ENCODE measurements at regions not wholly inside any gene's neighbourhood (a gene's known extent, or its start where the extent isn't known, plus 50 kb on each side); places are given as distances from the start of the nearest gene placed in this dataset.
A peak's percentile ranks its signal among the peaks of the same experiment; 100 is the strongest.

DNA sequence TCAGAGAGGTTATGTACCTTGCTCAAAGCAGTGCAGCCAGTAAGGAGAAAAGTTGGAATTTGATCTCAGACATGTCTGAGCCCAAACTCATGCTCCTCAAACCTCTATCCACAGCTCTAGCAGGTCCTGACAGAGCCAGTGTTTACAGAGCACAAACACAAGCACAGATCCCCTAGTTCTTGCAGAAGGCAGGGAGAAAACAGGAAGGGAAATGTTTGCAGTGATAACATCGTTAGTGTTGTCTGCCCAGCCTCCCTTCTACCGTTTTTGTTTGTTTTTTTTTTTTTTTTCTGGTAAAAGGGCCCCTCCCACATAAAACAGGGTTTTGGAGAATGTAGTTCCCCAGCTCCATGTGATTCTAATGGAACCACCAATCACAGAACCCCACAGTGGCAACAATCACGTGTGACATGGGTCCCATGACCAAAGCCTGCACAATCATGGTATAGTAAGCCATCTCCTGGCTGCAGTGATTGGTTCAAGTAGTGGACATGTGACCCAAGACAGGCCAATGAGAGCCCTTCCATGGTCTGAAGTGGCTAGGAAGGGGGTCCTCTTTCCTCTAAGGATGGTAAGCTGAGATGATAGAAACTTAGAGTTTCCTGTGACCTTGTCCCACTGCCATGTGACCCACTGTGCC, 513.4 kb downstream of the MED13L start:
- CTCF ChIA-PET, result interaction anchor here (0.6 to 3.4 kb wide), 3 partner anchors 11 to 1783 kb away, joined by 3 to 16 read pairs (median 5); no protein-coding TSS in a partner anchor
- POLR2A ChIA-PET, result no interaction called here
- DNase-seq (ENCODE audit: low read depth in 1 of 2, low spot score in 1 of 2), result peak in 1 of 2 experiments; percentile 82
- ATAC-seq, result peak; percentile 50 to 77; a peak in 4 of 6 replicates
- no peaks in the 10 kb centered on the region for H3K9me3 ChIP-seq
- H3K27ac ChIP-seq, result peak overlapping the region in 1 of 2 experiments; percentile 8; a peak in 1 of 6 replicates
- no peak for FAIRE-seq
- 9% methylated on average over 3 of the region's 3 CpGs for WGBS (ENCODE audit: missing lambda C conversion rate)
- TF ChIP-seq HEYL (CRISPR knock-in tag; IDR thresholded peaks at IDR 0.05), result no peak
- TF ChIP-seq, protein P1, sequence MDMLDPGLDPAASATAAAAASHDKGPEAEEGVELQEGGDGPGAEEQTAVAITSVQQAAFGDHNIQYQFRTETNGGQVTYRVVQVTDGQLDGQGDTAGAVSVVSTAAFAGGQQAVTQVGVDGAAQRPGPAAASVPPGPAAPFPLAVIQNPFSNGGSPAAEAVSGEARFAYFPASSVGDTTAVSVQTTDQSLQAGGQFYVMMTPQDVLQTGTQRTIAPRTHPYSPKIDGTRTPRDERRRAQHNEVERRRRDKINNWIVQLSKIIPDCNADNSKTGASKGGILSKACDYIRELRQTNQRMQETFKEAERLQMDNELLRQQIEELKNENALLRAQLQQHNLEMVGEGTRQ (IDR thresholded peaks at IDR 0.05), result peak; percentile 93
- no peak overlapping the region for H3K4me3 ChIP-seq
- H3K4me2 ChIP-seq, result peak overlapping the region; percentile 40
- H3K4me1 ChIP-seq, result peaks cover 18% of the 10 kb centered on the region; the same call in 2 of the 3 replicates

DNA sequence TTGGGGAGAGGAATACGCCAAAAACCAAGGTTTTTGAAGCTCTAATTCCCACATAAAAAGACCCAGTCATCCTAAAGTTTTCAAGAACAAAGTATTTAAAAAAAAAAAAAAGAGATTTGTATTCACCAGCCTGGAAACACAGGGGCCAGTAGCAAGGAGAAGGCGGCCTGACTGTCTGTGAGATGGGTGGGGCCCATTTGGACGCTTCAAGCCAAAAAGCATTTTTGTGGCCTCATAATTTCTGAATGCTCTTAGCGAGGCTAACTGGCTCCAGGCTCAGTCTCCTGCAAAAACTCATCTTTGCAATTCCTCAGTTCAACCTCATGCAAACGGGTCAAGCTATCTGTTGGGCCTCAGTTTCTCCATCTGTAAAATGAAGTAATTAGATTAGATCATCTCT, 514.1 kb downstream of the MED13L start:
- Histone ChIP-seq H3K27ac (peak overlapping the region in 1 of 2 experiments; percentile 8; a peak in 1 of 6 replicates), H3K4me2 (peak overlapping the region; percentile 40; the same call in 2 of the 3 replicates), H3K4me3 (no peak overlapping the region), H3K4me1 (peaks cover 18% of the 10 kb centered on the region; the same call in 2 of the 3 replicates), H3K9me3 (no peaks in the 10 kb centered on the region)
- DNase-seq (ENCODE audit: low read depth in 1 of 2, low spot score in 1 of 2) (no peak), FAIRE-seq (no peak), ATAC-seq (no peak)
- no peak for TF ChIP-seq EHF (CRISPR knock-in tag; IDR thresholded peaks at IDR 0.05)
- TF ChIP-seq, protein P2, sequence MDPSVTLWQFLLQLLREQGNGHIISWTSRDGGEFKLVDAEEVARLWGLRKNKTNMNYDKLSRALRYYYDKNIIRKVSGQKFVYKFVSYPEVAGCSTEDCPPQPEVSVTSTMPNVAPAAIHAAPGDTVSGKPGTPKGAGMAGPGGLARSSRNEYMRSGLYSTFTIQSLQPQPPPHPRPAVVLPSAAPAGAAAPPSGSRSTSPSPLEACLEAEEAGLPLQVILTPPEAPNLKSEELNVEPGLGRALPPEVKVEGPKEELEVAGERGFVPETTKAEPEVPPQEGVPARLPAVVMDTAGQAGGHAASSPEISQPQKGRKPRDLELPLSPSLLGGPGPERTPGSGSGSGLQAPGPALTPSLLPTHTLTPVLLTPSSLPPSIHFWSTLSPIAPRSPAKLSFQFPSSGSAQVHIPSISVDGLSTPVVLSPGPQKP (IDR thresholded peaks at IDR 0.05; ENCODE audit: low read depth, low read length), result no peak
- TF ChIP-seq ZSCAN20 (CRISPR knock-in tag; IDR thresholded peaks at IDR 0.05), result no peak
- TF ChIP-seq GATA3 (IDR thresholded peaks at IDR 0.05; ENCODE audit: borderline replicate concordance), result no peak
- no peak for TF ChIP-seq RNF2 (IDR thresholded peaks at IDR 0.05; ENCODE audit: borderline replicate concordance, low read depth)
- TF ChIP-seq, protein P3, sequence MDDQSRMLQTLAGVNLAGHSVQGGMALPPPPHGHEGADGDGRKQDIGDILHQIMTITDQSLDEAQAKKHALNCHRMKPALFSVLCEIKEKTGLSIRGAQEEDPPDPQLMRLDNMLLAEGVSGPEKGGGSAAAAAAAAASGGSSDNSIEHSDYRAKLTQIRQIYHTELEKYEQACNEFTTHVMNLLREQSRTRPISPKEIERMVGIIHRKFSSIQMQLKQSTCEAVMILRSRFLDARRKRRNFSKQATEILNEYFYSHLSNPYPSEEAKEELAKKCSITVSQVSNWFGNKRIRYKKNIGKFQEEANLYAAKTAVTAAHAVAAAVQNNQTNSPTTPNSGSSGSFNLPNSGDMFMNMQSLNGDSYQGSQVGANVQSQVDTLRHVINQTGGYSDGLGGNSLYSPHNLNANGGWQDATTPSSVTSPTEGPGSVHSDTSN (IDR thresholded peaks at IDR 0.05), result no peak
- TF ChIP-seq SREBF2 (IDR thresholded peaks at IDR 0.05), result no peak
- TF ChIP-seq HOXB13 (CRISPR knock-in tag; IDR thresholded peaks at IDR 0.05; ENCODE audit: low read depth), result no peak
- no peak for TF ChIP-seq PHF8 (IDR thresholded peaks at IDR 0.05; ENCODE audit: borderline replicate concordance, low read depth)
- no peak for TF ChIP-seq FOSL2 (IDR thresholded peaks at IDR 0.05)
- no peak for TF ChIP-seq FOSL2 (CRISPR knock-in tag; IDR thresholded peaks at IDR 0.05)
- TF ChIP-seq HOXA7 (CRISPR knock-in tag; IDR thresholded peaks at IDR 0.05), result no peak
- no peak for TF ChIP-seq SMC3 (IDR thresholded peaks at IDR 0.05)
- no peak for TF ChIP-seq JUNB (IDR thresholded peaks at IDR 0.05)
- TF ChIP-seq HOXB5 (CRISPR knock-in tag; IDR thresholded peaks at IDR 0.05), result no peak
- no peak for TF ChIP-seq TFCP2L1 (CRISPR knock-in tag; IDR thresholded peaks at IDR 0.05)
- TF ChIP-seq NFE2L2 (conservative IDR thresholded peaks at IDR 0.05; ENCODE audit: low read length), result no peak
- no peak for TF ChIP-seq FOXS1 (CRISPR knock-in tag; IDR thresholded peaks at IDR 0.05)
- CTCF ChIA-PET, result interaction anchor here (0.5 to 3.4 kb wide), 2 partner anchors 10 to 236 kb away, joined by 4 to 16 read pairs; no protein-coding TSS in a partner anchor
- 47% methylated on average over 5 of the region's 5 CpGs for WGBS (ENCODE audit: missing lambda C conversion rate)
- POLR2A ChIA-PET, result interaction anchor here (0.7 kb wide), 1 partner anchor 1996 kb away, joined by 3 read pairs; no protein-coding TSS in a partner anchor

DNA sequence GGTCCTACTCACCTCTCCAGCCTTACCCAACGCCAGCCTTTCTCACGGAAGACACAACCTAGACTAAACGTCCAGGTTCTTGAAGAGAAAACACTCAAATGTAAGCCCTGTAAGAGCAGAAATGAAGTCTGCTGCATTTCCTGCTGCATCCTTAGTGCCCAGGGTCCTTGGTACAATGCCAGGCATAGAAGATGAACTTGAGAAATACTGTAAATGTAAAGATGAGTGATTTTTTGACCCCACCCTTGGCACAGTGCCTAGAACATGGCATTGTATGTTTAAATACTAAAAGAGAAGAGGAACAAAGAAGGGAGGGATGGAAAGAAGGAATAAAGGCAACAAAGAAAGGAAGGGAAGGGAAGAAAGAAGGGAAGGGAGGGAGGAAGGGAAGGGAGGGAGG, 514.6 kb downstream of the MED13L start:
- ChIA-PET CTCF (interaction anchor here (0.5 to 3.4 kb wide), 2 partner anchors 10 to 237 kb away, joined by 4 to 16 read pairs; no protein-coding TSS in a partner anchor), POLR2A (interaction anchor here (0.7 kb wide), 1 partner anchor 1996 kb away, joined by 3 read pairs; no protein-coding TSS in a partner anchor)
- Histone ChIP-seq H3K4me3 (no peak overlapping the region), H3K4me1 (peaks cover 18% of the 10 kb centered on the region; the same call in 2 of the 3 replicates), H3K9me3 (no peaks in the 10 kb centered on the region), H3K27ac (peak overlapping the region in 1 of 2 experiments; percentile 37; a peak in 1 of 6 replicates), H3K4me2 (peak overlapping the region; percentile 15; the same call in 1 of the 3 replicates)
- no peak for DNase-seq (ENCODE audit: low read depth in 1 of 2, low spot score in 1 of 2)
- no peak for ATAC-seq
- TF ChIP-seq, protein P4, sequence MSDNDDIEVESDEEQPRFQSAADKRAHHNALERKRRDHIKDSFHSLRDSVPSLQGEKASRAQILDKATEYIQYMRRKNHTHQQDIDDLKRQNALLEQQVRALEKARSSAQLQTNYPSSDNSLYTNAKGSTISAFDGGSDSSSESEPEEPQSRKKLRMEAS (IDR thresholded peaks at IDR 0.05), result no peak
- no peak for TF ChIP-seq TP53 (CRISPR knock-in tag; IDR thresholded peaks at IDR 0.05)
- WGBS (ENCODE audit: missing lambda C conversion rate), result 33% methylated on average over 3 of the region's 3 CpGs
- no peak for FAIRE-seq

All from A549 (cell line).